Jurkat, Clone E6-1 (cell line): ENCODE measurements at regions not wholly inside any gene's neighbourhood (a gene's known extent, or its start where the extent isn't known, plus 50 kb on each side); places are given as distances from the start of the nearest gene placed in this dataset.
"Not testable (repeated sequence)": the region's sequence is repeated elsewhere in the genome, so short reads cannot be mapped to it uniquely, and the experiment has no call there.

Experiments
- DNase-seq: peaks from one replicate; pipeline ENCODE4 v3.0.0-alpha.2; 2011; ENCODE audit warnings: low read depth, low spot score
- H3K4me3 ChIP-seq: 2 replicates; pipeline ENCODE4 v1.5.1; 2011; ENCODE audit warnings: mild to moderate bottlenecking, low read length, control low read depth, moderate library complexity

DNA sequence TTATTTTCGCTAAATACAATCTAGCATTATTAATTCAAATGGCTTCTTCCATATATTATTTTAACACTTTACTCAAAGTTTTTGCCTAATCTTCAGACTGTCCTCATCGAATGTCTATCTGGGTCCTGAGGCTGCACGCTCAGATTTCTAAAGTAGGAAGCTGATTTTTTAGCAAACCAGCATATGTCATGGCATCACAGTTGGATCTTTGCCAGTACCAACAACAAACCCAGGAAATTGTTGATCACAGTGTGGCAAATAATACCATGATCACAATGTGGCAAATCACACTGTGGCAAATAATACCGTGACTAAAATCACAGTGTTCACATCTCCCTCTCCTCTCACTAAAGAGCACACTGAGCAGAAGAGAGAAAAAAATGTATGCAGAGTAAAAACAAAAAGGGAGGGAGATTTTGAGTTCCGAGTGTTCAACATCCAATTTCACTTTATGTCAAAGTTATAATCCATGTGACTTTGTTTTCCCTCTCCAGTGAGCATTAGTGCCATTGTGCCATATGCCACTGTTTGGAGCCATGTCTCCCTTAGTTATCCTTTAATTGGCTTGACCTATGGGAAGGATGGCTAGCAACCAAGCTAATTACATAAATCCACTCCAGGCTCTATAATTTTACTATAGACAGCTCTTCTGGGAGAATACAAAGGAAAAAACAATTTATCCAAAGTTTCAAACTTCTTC lies 1059.6 kb downstream of the HACE1 start:
- H3K4me3 ChIP-seq: no peak overlapping the region
- no peak for DNase-seq

DNA sequence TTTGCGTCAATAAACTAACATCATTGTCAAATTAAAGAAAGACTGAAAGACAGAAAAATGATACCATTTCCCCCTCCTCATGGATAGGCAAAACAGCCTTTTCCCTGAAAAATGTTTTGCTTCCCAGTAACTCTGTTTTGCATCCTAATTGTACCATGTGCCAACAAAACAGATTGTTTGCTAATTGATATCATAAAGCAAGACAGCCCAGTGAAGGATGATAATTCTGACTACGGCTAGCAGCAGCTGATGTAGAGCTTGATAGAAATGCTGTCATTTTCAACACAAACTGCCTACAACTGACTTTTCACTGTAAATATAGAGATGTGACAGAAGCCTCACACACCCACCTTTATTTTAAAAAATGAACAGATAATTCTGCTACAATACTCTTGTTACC lies 1061.6 kb downstream of the HACE1 start:
- DNase-seq: no peak
- no peak overlapping the region for H3K4me3 ChIP-seq

DNA sequence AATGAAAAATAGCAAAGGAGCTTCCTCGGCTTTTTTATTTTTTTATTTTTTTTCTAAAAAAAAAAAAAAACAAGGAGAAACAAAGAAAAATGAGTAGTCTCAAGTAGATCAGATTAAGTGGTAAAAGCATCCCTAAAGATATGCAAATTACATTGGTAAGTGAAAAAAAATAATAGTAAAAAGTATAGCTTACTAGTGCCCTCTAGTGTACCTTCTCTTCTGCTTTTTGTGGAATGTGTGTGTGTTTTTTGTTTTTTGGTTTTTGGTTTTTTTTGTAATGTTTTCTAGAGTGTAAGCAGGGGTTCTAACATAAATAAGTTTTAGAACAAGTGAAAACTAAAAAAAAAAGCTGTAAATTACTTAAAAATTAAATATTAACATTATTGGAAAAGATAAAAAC lies 1062.0 kb downstream of the HACE1 start:
- H3K4me3 ChIP-seq: no peak overlapping the region
- DNase-seq: peak; percentile 19

DNA sequence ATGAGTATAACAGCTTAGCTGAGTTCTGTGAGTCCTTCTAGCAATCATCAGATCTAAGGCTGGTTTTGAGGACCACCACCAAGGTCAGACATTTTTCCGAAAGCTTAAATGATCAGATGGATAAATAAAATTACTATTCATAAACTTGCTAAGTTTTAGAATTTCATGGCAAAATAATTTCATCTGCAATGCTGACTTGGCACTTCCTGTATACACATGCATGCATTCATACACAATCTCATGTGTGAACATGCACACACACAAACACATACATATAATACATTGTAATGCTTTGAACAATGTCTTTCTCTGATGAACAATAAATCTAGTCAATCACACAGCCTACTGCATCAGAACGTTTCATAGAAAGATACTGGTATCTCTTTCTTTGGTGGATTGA lies 1068.3 kb downstream of the HACE1 start:
- H3K4me3 ChIP-seq: no peak overlapping the region
- no peak for DNase-seq

DNA sequence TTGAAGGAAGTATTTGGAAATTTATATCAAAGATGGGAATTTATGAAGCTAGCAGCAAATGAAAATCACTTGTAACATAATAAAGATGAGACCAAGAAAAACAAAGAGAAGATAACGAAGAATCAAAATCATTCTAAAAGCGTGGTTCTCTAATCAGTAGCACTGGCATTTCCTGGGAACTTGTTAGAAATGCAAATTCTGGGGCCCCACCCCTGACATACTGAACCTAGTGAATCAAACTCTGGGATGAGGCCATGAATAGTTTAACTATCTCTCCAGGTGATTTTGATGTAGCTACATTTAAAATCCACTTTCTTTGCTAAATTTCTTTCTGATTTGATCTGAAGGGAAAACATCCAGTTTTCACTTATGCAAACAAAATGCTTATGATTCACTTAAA lies 1075.6 kb downstream of the HACE1 start:
- DNase-seq: no peak
- no peak overlapping the region for H3K4me3 ChIP-seq

DNA sequence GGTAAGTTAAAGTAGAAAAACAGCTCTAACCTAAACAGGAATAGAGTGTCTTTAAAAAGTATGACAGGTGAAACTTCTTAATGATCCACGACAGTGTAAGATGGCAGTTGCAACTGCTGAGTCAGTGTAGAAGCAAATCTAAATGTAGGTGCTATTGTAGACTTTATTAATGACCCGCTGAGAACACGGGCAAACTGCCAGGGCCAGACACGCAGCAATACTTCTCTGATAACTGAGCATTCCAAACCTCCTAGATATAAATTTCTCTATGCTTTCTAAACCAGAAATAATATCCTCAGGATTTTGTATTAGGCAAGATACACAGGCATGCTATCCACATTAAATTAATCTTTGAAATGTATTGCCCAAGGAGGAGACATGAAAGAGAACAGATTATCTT lies 1076.4 kb downstream of the HACE1 start:
- no peak for DNase-seq
- no peak overlapping the region for H3K4me3 ChIP-seq

DNA sequence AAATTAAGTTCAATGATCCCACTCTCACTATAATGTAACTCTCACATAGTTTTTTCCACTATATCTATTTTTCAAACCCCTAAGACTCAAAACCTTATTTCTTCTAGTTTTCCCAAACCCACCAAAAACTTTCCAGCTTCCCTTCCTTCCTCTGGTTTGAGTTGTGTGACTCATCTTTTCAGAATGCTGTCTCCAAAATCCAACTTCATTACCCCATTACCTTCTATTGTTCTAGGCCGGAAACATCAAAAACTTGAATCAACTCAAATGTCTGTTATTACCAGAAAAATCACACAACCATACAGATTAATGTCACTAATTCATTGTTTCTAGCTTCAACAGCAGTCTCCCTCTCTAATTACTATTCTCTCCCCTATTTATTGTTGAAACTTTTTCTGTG lies 1090.3 kb downstream of the HACE1 start:
- H3K4me3 ChIP-seq: no peak overlapping the region

DNA sequence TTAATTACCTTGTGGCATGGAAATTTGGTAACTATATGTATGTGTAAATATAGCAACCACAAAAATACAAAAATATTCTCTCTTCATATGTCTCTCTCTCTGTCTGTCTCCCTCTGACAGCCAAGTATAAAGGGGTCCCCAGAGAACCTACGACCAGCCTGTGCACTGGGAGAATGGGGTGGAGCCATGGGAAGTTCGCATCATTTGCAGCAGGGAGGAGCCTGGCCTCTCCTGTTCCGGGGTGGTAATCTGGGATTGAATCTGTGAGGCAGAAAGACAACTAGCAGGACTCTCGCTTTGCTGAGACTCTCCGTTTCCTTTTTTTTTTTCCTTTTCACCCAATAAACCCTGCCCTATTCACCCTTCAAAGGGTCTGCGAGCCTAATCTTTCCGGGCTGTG lies 1109.1 kb downstream of the HACE1 start:
- no peak overlapping the region for H3K4me3 ChIP-seq
- no peak for DNase-seq

More for the DNA sequence above, 1090.3 kb downstream of the HACE1 start:
- DNase-seq: no peak

DNA sequence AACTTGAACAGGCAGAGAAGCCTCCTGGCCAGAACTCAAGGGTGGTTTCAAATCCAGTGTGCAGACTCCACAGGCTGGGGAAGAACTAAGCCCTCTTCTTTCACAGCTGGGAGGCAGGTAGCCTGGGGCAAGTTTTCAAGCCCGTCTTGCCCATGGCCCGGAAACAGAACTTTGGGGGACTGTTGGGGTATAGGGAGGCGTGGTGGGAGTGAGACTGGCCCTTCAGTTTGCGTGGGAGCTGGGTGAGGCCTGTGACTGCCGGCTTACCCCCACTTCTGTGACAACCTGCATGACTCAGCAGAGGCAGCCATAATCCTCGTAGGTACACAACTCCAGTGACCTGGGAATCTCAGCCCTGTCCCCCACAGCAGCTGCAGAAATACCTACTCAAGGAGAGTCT lies 1125.7 kb downstream of the HACE1 start:
- no peak overlapping the region for H3K4me3 ChIP-seq
- no peak for DNase-seq

DNA sequence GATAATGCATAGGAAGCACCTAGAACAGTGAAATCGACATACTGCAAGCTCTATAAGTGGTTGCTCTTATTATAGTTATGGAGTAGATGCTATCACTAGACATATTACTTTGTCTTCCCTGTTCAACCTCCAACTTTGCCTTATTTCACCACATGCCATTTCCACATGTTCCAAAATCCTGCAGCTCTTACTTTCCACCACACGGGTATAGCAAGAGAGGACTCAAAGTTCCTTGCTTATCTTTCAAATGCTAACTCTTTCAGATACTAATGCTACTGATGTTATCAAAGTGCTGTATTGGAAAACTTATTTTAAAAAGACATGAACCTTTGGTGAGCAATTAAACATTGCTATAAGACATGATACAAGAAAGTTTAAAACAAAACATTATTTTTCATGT lies 1130.1 kb downstream of the HACE1 start:
- H3K4me3 ChIP-seq: no peak overlapping the region
- DNase-seq: no peak

DNA sequence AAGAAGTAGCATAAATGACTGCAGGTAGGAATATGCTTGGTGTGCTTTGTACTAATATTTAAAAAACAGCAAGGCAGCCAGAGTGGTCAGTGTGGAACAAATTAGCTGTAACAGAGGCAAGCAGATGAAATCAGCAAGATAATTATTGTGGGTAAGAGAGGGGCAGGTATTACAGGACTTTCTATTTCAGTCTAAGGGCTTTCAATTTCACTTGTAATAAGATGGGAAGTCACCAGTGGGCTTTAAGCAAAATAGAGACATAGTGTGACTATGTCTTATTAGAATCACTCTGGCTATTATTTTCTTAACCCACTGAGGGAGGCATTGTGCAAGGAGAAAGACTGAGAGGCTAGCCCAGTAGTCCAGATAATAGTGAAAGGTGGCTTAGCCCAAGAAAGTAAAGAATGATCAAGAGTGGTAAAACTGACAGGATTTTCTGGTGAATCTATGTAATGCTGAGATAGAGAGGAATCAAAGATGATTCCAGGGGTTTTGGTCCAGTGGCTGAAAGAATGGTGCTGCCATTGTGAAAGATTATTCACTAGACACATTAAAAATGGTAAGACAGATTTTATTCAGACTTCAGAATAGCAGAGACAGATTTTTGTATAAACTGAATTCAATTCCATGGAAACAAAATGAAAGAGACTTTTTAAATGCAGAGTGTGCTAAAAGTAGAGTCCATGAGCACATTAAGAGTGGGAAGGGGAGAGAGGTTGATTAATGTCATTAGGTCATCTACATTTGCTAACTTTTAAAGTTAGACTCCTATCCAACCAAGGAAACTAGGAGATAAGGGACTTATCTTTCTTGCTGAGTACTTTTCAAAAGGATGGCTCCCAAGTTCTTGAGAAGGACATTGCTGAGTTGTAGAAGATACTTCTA lies 1136.0 kb downstream of the HACE1 start:
- H3K4me3 ChIP-seq: no peak overlapping the region
- no peak for DNase-seq

DNA sequence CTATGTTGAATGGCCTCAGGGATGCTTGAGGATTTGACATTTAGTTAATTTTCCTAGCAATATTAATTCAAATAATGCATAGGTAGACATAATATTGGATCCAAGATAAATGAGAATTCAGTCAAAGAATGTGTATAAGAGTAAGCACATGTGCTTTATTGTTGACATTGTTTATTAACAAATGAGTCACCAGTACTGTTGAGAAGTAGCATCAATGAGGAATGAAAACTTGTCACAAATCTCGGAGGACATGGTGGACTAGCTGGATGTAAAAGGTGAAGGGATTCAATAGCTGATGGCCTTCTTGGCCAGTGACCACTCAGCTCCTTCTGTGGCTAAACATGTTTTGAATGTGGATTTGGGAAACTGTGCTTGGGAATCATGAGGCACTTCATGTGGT lies 1137.0 kb downstream of the HACE1 start:
- DNase-seq: no peak
- H3K4me3 ChIP-seq: no peak overlapping the region

DNA sequence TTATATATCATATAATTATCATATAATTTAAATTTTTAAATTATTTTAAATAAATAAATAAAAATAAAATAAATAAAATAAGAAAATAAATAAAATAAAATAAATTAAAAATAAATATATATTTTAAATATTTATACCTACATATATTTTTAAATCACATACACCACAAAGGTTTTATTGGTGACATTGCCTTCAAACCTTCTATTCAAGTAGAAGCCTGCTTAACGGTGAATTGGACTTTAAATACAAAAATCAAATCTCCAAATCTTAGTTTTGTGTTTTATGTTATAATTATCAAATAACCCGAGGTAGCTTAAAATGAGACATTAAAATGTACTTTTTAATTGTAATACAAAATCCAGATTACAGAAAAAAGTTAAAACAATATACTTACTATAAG lies 1137.8 kb downstream of the HACE1 start:
- DNase-seq: no peak
- H3K4me3 ChIP-seq: no peak overlapping the region

DNA sequence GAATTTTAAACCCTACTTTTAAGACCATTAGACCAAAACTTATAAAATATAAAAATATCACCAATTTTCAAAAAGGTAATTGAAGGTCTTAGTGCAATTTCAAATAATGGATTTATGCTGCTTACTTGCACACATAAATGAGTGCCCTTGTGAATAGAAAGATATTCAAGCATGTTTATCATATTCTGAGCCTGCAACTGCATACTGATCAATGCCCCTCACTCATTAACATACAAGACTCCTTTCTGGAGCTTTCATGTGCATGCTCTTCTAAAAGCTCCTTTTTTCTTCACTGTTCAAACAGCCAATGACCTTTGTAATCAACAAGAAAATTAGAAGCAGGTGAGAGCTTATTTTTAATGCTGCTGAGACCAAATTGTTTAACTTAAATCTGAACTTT lies 1139.3 kb downstream of the HACE1 start:
- DNase-seq: no peak
- H3K4me3 ChIP-seq: no peak overlapping the region

DNA sequence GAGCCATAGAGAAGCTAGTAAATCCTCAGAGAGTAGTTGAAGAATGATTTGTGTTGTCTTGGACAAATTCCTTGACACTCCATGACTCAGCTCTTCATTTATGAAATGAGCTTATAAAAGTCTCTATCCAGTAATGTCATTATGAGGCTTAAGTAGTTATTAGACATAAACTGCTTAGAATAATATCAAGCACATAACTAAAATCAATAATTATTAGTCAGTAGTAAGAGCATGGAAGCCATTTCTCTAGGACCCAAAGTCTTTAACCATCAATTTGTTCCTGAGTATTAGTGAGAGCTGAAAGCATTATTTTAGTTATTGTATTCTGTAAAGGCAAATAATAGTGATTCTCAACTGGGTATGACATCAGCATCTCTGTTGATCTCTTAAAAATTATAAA lies 1140.2 kb downstream of the HACE1 start:
- H3K4me3 ChIP-seq: no peak overlapping the region
- no peak for DNase-seq

DNA sequence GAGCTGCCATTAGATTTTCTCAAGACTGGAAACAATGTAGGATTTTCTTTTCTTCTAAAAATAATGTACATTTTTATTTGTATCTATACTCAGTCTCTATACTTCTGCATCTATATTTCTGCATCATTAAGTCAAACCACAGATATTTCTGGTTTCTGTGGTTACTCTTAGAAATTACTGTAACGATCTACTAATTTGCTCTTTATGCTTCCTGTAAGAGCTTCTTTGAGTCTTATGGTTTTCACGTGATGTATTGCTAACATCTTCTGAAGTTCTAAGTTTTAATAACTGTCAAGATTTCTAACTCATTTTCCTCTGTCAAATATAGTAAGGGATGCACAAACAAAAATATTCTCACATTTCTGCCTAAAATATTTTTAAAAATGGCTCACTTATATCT lies 1144.5 kb downstream of the HACE1 start:
- no peak overlapping the region for H3K4me3 ChIP-seq
- DNase-seq: no peak

DNA sequence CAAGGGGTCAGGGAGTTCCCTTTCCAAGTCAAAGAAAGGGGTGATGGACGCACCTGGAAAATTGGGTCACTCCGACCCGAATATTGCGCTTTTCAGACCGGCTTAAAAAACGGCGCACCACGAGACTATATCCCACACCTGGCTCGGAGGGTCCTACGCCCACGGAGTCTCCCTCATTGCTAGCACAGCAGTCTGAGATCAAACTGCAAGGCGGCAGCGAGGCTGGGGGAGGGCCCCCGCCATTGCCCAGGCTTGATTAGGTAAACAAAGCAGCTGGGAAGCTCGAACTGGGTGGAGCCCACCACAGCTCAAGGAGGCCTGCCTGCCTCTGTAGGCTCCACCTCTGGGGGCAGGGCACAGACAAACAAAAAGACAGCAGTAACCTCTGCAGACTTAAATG lies 1150.5 kb downstream of the HACE1 start:
- not testable (repeated sequence) for H3K4me3 ChIP-seq, DNase-seq

DNA sequence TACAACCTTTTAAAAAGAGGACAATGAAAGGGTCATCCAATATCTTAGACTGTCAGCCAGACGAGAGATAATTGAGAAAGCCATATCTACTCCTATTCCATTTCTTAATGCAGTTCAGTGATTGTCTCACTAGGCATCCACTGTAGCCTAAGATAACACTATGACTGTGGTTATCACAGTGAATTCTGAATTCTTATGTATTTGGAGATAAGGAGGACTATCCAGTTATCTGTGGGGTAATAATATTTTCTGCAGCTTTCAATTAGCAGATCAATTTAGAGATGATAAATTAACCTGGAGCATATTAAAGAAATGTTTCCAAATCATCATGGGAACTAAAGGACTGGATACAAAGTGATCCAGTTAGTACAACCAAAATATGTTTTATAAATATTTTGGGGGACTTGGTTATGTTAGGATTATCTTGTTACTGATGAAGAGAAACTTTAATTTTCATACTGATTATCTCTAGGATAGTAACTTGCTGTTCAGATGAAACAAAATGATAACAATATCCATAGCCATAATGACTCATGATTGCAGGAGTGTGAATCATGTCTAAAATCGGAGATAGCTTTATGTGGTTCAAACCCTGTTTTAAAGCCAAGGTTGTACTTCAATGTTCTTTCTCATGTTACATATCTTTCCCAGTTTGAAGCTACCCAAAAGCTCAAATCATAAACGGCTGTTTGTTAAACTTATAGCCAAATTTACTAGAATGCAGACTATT lies 1152.0 kb downstream of the HACE1 start:
- DNase-seq: no peak
- H3K4me3 ChIP-seq: no peak overlapping the region

DNA sequence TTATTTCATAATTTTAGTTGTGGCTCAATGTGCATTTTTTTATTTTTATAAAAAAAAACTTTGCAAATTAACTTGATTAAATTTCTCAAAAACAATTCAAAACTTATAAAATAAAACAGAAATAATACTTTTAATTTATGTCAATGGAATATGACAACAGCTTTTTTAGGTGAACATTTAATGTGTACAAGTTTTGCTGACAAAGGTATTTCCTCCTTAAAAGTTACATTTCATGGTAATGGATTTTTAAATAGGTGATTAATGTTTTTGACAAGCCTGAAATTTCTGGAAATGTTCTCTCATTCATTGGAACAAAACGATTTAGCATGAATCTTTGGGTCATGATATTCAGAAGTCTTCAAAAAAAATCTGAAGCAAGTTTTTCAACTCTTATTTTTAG lies 1160.0 kb downstream of the HACE1 start:
- H3K4me3 ChIP-seq: no peak overlapping the region
- no peak for DNase-seq

DNA sequence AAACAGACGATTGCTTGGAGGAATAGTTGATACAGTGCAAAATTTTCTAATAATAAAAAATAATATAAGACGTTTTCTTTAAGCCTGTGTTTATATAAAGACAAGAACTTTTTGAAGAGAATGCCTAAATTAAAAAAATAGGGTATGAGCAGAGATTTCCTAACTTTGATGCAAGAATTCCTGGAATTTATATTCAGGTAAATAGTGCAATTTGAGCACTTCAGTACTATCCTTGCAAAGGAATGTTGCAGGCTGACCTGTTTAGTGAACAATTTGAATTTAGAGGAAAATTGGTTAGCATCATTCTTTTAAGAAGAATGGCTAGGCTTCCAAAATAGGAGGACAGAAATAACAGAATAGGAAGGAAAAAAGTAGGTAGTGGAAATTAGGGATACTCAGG lies 1172.3 kb downstream of the HACE1 start:
- no peak overlapping the region for H3K4me3 ChIP-seq
- DNase-seq: no peak
